ENCODE measurements at regions not wholly inside any gene's neighbourhood (a gene's known extent, or its start where the extent isn't known, plus 50 kb on each side); places are given as distances from the start of the nearest gene placed in this dataset.

GRCh38 chr7:98565103-98565502 is 52.0 kb upstream of the NPTX2 start:
- DNase-seq (ENCODE audit: low spot score in 2 of 2) (no peak), ATAC-seq (no peak)
- peaks cover 12 to 15% of the 10 kb centered on the region in 2 donors for H3K9me3 Mint-ChIP-seq
- H3K36me3 Mint-ChIP-seq, result no peaks in the 10 kb centered on the region
- no peak overlapping the region for H3K27ac Mint-ChIP-seq

GRCh38 chr7:98562871-98563495 is 54.1 kb upstream of the NPTX2 start:
- no peak for ATAC-seq
- peaks cover 15 to 17% of the 10 kb centered on the region in 2 donors for H3K9me3 Mint-ChIP-seq
- H3K27ac Mint-ChIP-seq, result no peak overlapping the region
- no peak for DNase-seq (ENCODE audit: low spot score in 2 of 2)
- H3K36me3 Mint-ChIP-seq, result no peaks in the 10 kb centered on the region

- H3K27ac Mint-ChIP-seq, result no peak overlapping the region
- ATAC-seq, result no peak
- H3K9me3 Mint-ChIP-seq, result peaks cover 15 to 17% of the 10 kb centered on the region in 2 donors
- DNase-seq (ENCODE audit: low spot score in 2 of 2), result no peak
- H3K36me3 Mint-ChIP-seq, result no peaks in the 10 kb centered on the region
Observed at GRCh38 chr7:98562381-98562823, 54.7 kb upstream of the NPTX2 start.

- Mint-ChIP-seq H3K36me3 (no peaks in the 10 kb centered on the region), H3K27ac (no peak overlapping the region), H3K9me3 (peaks cover 17 to 18% of the 10 kb centered on the region in 2 donors)
- ATAC-seq, result no peak
- DNase-seq (ENCODE audit: low spot score in 2 of 2), result no peak
Observed at GRCh38 chr7:98559958-98560357, 57.1 kb upstream of the NPTX2 start.

- DNase-seq (ENCODE audit: low spot score in 2 of 2) (no peak), ATAC-seq (no peak)
- H3K27ac Mint-ChIP-seq, result no peak overlapping the region
- H3K9me3 Mint-ChIP-seq, result peaks cover 13% of the 10 kb centered on the region in 2 donors
- H3K36me3 Mint-ChIP-seq, result no peaks in the 10 kb centered on the region
Observed at GRCh38 chr7:98559219-98559618, 57.9 kb upstream of the NPTX2 start.

- peaks cover 11 to 13% of the 10 kb centered on the region in 2 donors for H3K9me3 Mint-ChIP-seq
- no peak for DNase-seq (ENCODE audit: low spot score in 2 of 2)
- no peaks in the 10 kb centered on the region for H3K36me3 Mint-ChIP-seq
- H3K27ac Mint-ChIP-seq, result no peak overlapping the region
- no peak for ATAC-seq
Observed at GRCh38 chr7:98557538-98558031, 59.5 kb upstream of the NPTX2 start.

- Mint-ChIP-seq H3K27ac (no peak overlapping the region), H3K36me3 (peaks cover 0 to 5% of the 10 kb centered on the region in 2 donors), H3K9me3 (peaks cover 19 to 23% of the 10 kb centered on the region in 2 donors)
- DNase-seq (ENCODE audit: low spot score in 2 of 2), result no peak
- ATAC-seq, result no peak
Observed at GRCh38 chr7:98556288-98556687, 60.8 kb upstream of the NPTX2 start.

- H3K27ac Mint-ChIP-seq, result no peak overlapping the region
- DNase-seq (ENCODE audit: low spot score in 2 of 2), result no peak
- peaks cover 0 to 5% of the 10 kb centered on the region in 2 donors for H3K36me3 Mint-ChIP-seq
- ATAC-seq, result no peak
- H3K9me3 Mint-ChIP-seq, result peaks cover 15 to 19% of the 10 kb centered on the region in 2 donors
Observed at GRCh38 chr7:98555403-98555802, 61.7 kb upstream of the NPTX2 start.

GRCh38 chr7:98553666-98554065 is 63.4 kb upstream of the NPTX2 start:
- peaks cover 16 to 20% of the 10 kb centered on the region in 2 donors for H3K9me3 Mint-ChIP-seq
- DNase-seq (ENCODE audit: low spot score in 2 of 2) (no peak), ATAC-seq (no peak)
- peaks cover 0 to 5% of the 10 kb centered on the region in 2 donors for H3K36me3 Mint-ChIP-seq
- no peak overlapping the region for H3K27ac Mint-ChIP-seq

DNA sequence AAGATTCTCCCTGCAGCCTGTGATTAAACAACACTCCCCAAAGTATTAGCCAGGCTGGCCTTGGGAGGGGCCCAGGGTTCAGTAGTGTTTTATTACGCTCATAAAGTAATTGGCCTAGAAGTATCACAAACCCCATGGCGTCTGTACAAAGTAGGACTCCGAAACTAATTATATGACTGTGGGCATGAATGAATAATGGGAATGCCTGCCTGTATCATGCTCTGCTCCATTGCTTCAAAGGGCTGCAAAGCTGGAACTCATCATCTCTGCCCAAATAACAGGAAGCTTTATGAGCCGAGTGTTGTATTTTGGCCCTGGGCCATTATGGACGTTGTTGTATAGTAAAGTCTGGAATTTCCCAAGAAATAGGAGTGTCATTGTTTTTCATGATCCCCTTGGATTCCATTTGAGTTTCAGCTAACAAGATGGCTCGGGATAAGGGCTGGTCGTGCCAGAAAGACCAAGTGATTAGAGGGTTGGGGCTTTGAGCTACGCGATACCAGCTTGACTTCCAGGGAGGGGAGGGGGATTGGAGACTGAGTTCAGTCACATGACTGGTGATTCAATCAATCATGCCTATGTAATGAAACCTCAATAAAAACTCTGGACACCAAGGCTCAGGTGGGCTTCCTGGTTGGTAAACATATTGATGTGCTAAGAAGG is 65.3 kb upstream of the NPTX2 start:
- no peak overlapping the region for H3K27ac Mint-ChIP-seq
- ATAC-seq, result no peak
- H3K36me3 Mint-ChIP-seq, result peaks cover 0 to 5% of the 10 kb centered on the region in 2 donors
- peaks cover 19 to 31% of the 10 kb centered on the region in 2 donors for H3K9me3 Mint-ChIP-seq
- no peak for DNase-seq (ENCODE audit: low spot score in 2 of 2)

- DNase-seq (ENCODE audit: low spot score in 2 of 2), result no peak
- Mint-ChIP-seq H3K9me3 (peaks cover 14 to 27% of the 10 kb centered on the region in 2 donors), H3K27ac (no peak overlapping the region), H3K36me3 (peaks cover 0 to 5% of the 10 kb centered on the region in 2 donors)
- no peak for ATAC-seq
Observed at GRCh38 chr7:98548971-98549370, 68.1 kb upstream of the NPTX2 start.

DNA sequence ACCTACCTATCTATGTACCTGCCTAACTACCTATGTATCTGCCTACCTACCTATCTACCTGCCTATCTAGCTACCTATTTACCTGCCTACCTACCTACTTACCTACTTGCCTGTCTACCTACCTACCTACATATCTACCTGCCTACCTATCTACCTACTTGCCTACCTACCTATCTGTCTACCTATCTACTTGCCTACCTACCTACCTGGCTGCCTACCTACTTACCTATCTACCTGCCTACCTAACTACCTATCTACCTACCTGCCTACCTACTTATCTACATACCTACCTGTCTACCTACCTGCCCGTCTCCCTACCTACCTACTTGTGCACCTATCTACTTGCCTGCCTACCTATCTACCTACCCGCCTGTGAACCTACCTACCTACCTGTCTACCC is 68.7 kb upstream of the NPTX2 start:
- H3K27ac Mint-ChIP-seq, result no peak overlapping the region
- no peak for DNase-seq (ENCODE audit: low spot score in 2 of 2)
- peaks cover 0 to 5% of the 10 kb centered on the region in 2 donors for H3K36me3 Mint-ChIP-seq
- no peak for ATAC-seq
- peaks cover 14 to 27% of the 10 kb centered on the region in 2 donors for H3K9me3 Mint-ChIP-seq

- ATAC-seq, result no peak
- no peaks in the 10 kb centered on the region for H3K36me3 Mint-ChIP-seq
- peaks cover 3 to 7% of the 10 kb centered on the region in 2 donors for H3K9me3 Mint-ChIP-seq
- H3K27ac Mint-ChIP-seq, result no peak overlapping the region
- no peak for DNase-seq (ENCODE audit: low spot score in 2 of 2)
Observed at GRCh38 chr7:98541101-98541500, 76.0 kb upstream of the NPTX2 start.

DNA sequence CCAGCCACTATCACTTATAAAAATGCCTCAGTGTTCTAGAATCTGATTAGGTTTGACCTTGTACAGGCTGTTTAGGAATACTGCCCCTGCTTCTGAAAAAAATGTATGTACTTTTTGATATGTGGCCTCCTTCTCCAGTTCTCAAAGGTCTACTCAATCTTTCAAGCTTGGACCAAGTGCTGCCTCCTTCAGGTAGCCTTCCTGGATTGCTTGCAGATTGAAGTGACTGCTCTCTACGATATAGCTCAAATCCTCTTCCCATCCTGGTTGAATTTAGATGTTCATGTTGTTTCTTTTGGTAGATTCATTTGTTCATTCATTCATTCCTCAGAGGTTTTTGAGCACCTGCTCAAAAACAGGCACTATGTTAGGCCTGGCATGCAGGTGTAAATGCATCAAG is 77.2 kb upstream of the NPTX2 start:
- peak overlapping the region in 1 of 2 donors; percentile 20 for H3K27ac Mint-ChIP-seq
- DNase-seq (ENCODE audit: low spot score in 2 of 2) (no peak), ATAC-seq (no peak)
- H3K9me3 Mint-ChIP-seq, result peaks cover 3 to 12% of the 10 kb centered on the region in 2 donors
- H3K36me3 Mint-ChIP-seq, result no peaks in the 10 kb centered on the region

- Mint-ChIP-seq H3K9me3 (peaks cover 7 to 17% of the 10 kb centered on the region in 2 donors), H3K36me3 (no peaks in the 10 kb centered on the region), H3K27ac (no peak overlapping the region)
- DNase-seq (ENCODE audit: low spot score in 2 of 2) (no peak), ATAC-seq (no peak)
Observed at GRCh38 chr7:98536803-98537202, 80.3 kb upstream of the NPTX2 start.

DNA sequence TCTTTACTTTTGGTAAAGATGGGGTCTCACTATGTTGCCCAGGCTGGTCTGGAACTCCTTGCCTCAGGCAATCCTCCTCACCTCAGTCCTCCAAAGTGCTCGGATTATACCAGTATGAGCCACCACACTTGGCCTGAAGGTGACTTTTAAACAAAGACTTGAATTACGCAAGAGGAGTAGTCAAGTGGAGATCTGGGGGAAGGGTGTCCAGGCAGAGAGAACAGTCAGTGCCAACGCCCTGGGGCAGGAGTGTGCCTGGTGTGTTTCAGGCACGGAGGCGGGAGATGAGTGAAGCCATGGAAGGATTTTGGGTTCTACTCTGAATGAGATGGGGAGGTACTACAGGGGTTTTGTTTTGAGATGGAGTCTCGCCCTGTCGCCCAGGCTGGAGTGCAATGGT is 82.6 kb upstream of the NPTX2 start:
- H3K9me3 Mint-ChIP-seq, result peaks cover 20 to 21% of the 10 kb centered on the region in 2 donors
- DNase-seq (ENCODE audit: low spot score in 2 of 2), result no peak
- no peak overlapping the region for H3K27ac Mint-ChIP-seq
- ATAC-seq, result no peak
- peaks cover 0 to 7% of the 10 kb centered on the region in 2 donors for H3K36me3 Mint-ChIP-seq

DNA sequence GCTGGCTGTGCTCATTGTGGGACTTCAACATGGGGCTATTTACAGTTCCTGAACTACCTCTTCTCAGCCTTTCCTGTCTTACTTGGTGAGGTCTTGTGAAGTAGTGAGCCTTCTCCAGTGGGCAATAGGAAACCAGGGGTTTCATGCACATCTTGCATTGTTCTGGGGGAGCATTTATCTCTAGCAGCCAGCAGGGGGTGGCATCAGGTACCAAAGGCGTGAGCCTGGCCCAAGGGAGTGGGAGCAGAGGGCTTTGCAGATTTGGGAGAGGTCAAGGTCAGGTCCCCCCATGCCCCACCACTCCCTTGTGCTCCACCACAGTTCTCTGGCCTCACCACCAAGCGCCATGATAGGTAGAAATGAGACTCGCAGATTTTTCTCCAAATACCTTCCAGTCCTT is 85.4 kb upstream of the NPTX2 start:
- Mint-ChIP-seq H3K27ac (no peak overlapping the region), H3K9me3 (peaks cover 18 to 20% of the 10 kb centered on the region in 2 donors), H3K36me3 (peaks cover 0 to 7% of the 10 kb centered on the region in 2 donors)
- DNase-seq (ENCODE audit: low spot score in 2 of 2) (no peak), ATAC-seq (no peak)

- no peak for DNase-seq (ENCODE audit: low spot score in 2 of 2)
- ATAC-seq, result no peak
- Mint-ChIP-seq H3K36me3 (peaks cover 0 to 7% of the 10 kb centered on the region in 2 donors), H3K9me3 (peaks cover 9 to 21% of the 10 kb centered on the region in 2 donors), H3K27ac (no peak overlapping the region)
Observed at GRCh38 chr7:98528079-98528478, 89.0 kb upstream of the NPTX2 start.
